Stimulated activated CD4-positive, alpha-beta T cell treated with anti-CD3 and anti-CD28 coated beads, Interleukin-1b, Interleukin-23, amount 100 ng/mL, for 24 hours (primary cell): ENCODE measurements at regions not wholly inside any gene's neighbourhood (a gene's known extent, or its start where the extent isn't known, plus 50 kb on each side); places are given as distances from the start of the nearest gene placed in this dataset.
"Not testable (repeated sequence)": the region's sequence is repeated elsewhere in the genome, so short reads cannot be mapped to it uniquely, and the experiment has no call there.

ENCODE experiments used
- DNase-seq, 4 experiments: peaks; one replicate each; pipeline ENCODE4 v3.0.0-alpha.2; 2020; ENCODE audit warnings: low read depth in 4 of 4, low spot score in 1 of 4

DNA sequence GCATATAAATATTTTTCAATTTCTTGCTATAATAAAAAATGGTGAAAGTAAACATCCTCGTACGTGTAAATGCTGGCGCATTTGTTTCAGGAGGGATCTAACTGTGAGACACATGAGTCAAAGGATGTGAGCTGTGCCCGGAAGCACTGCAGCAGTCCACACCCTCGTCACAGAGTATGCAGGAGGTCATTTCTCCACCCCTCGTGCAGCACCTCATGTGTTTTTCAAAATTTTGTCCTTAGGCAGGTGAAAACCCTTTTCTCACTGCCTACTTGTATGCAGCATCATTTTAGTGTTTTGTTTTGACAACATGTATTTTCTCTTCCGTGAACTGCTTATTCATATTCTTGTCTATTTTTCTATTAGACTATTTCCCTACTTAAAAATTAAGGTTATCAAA, 162.7 kb downstream of the AVL9 start:
- DNase-seq, result no peak

DNA sequence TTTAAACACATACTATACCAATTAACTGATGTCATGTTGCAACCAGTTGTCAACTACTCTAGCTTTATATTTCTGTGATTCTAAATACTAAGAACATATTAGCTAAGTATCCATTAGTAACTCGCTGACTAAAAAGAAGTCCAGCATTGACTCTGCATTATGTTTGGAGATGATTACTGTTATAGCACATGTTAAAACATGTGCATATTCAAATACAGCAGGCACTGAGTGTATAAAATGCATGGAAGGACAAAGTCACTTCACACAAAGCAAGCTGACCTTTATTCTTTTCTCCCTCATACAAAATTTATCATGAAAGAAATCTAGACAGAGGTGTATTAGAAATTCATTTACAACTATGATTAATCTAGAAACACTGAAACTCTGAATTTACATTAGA, 159.3 kb downstream of the AVL9 start:
- not testable (repeated sequence) for DNase-seq

DNA sequence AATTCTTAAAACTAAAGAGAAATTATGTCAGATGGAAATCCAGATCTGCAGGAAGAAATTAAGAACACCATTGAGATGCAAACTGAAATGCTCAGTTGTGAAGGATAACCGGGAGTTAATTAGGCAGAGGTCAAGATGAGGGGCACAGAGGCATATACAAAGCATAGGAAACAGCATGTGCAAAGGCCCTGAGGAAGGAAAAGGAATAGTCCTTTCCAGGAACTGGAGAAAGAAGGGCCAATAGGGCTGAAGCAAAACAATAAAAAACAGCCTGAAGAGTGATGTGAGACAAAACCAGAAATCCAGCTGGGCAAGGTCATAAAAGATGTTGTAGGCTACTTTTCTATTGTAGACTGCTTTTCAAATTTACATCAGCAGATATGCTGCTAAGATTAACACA, 155.1 kb downstream of the AVL9 start:
- DNase-seq, result not testable (repeated sequence)

DNA sequence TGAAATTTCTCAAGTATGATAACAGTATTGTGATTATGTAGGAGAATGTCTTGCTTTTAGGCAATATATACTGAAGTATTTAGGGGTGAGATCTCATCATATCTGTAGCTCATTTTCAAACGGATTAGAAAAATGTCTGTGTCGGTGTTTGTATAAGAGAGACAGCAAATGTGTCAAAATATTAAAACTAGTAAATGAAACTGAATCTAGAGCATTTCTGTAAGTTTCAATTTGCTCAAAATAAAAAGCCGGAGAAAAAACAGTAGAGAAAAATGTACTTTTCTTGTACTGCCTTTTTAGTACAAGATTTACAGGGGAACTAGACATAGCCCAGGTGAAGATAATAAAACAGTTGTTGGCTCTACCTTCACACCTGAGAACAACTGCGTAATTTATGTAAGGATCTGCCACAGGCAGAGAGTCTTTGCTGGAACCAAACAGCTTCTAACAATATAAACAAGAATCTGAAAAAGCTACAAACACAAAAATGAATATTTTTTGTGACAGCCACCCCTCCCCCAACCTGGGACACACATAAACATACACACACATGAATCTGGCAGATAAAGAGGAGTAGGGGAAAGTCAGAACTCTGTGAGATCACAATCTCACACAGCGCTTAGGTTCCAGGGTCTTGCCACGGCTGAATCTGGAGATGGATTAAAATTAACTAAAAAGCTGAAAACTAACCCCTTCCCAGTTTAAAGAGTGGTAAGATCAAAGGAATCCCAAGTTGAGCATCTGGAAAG, 153.3 kb downstream of the AVL9 start:
- DNase-seq, result no peak

DNA sequence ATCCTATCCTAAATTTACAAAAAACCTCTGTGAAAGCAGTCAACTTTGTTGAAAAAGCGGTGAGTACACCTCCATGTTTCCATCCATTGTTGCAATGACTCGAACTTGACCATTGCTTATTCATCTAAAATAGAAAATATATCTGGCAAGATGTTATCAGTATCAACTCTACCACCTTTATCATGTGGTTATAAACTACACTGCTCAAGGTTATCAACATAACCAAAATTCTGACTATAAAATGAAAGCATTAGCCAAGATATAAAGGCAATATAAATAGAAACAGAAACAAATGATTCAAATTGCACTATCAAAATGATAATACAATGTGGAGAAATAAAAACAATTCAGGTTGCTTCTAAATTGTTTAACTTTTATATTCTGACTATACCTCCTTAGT, 150.0 kb downstream of the AVL9 start:
- not testable (repeated sequence) for DNase-seq

DNA sequence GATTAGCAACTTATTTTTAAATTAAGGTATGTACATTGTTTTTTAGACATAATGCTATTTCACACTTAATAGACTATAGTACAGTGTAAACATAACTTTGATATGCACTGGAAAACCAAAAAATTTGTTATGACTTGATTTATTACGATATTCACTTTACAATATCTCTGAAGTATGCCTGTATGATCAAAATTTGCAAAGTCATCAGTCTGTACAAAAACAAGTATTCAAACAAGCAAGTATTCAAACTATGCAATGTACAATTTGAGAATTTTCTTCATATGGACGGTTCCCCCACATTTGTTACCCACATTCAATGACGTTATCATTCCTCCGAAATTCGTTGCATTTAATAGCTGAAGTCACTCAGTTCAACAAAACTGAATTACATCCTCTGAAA, 147.9 kb downstream of the AVL9 start:
- no peak for DNase-seq

DNA sequence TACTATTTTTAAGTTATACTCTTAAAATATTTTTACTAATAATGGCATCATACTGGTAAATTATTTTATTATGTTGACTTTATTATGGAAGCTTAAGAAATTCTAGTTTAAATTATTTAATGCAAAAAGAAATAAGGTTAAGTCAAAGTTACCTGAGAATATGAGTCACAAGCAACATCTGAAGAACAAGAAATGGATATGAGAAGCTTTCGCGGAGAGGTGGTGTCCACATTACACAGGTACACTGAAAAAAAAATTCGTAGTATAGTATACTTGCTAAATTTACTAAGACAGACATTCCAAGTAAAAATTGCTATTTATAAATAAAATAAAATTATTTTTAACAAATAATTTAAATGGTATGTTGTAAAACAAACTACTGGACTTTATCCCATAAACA, 143.8 kb downstream of the AVL9 start:
- DNase-seq, result no peak

DNA sequence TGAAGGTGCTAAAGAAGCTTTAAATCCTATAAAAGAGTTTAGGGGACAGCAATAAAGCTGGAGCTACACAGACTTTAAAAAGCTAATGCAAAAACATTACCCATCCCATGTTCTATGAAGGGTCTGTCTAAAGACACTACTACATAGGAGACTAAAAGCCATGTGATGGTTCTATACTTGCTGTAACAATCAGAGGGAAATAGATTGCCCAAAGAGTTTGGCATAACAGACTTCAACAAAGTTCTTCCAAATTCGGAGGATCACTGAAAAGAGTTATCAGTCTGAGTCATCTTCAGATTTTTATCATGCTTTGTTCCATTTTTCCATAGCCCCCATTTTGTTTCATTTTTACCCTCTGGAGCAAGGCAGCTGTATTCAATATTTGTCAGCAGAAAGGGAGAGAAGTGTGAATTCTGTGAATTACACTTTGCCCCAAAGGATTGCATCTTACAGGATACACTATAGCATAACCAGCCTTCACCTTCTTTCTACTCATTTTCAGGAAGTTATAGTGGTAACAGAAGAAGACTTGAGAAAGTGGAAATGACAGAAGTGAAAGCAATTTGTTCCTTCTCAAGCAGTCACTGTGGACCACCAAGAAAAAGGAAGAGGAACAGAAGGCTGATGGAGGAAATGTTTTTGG, 143.3 kb downstream of the AVL9 start:
- DNase-seq, result not testable (repeated sequence)
